Lung (tissue), 11 donors: ENCODE measurements at regions not wholly inside any gene's neighbourhood (a gene's known extent, or its start where the extent isn't known, plus 50 kb on each side); places are given as distances from the start of the nearest gene placed in this dataset.

ENCODE experiments used
- ATAC-seq: fragments of 200-7000 bp; cut with Tn5 transposase; one replicate; pipeline ENCODE4 v1.9.1; 2020; ENCODE audit warnings: moderate number of reproducible peaks; ENCODE audit not compliant: insufficient read depth, low FRiP score
- DNase-seq, 3 donors: peaks; one replicate each; pipeline ENCODE4 v3.0.0-alpha.2; 2013 to 2017
- H3K27ac ChIP-seq, 2 donors: one replicate each; pipeline ENCODE4 v1.5.1; 2013; ENCODE audit warnings: mild to moderate bottlenecking in 2 of 2, moderate library complexity in 2 of 2, control low read depth in 1 of 2, inconsistent platforms in 1 of 2, low read depth in 1 of 2, low read length in 1 of 2
- H3K27me3 ChIP-seq, 3 donors: one replicate each; pipeline ENCODE4 v1.5.1; 2013; ENCODE audit warnings: low read length in 2 of 3; ENCODE audit not compliant: control insufficient read depth in 3 of 3, insufficient read depth in 3 of 3
- H3K36me3 ChIP-seq, 4 donors: one replicate each; pipeline ENCODE4 v1.5.1; 2013; ENCODE audit warnings: low read length in 4 of 4, mild to moderate bottlenecking in 1 of 4, moderate library complexity in 1 of 4; ENCODE audit not compliant: control insufficient read depth in 4 of 4, insufficient read depth in 4 of 4
- H3K4me1 ChIP-seq, 5 donors: one replicate each; pipeline ENCODE4 v1.5.1; 2013; ENCODE audit warnings: low read length in 5 of 5, mild to moderate bottlenecking in 2 of 5, moderate library complexity in 1 of 5; ENCODE audit not compliant: control insufficient read depth in 5 of 5, insufficient read depth in 5 of 5
- H3K4me3 ChIP-seq: one replicate; pipeline ENCODE4 v1.5.1; 2013; ENCODE audit warnings: mild to moderate bottlenecking, control low read depth, moderate library complexity
- H3K9ac ChIP-seq, 2 donors: one replicate each; pipeline ENCODE4 v1.5.1; 2013; ENCODE audit warnings: low read length in 2 of 2, control low read depth in 1 of 2; ENCODE audit not compliant: insufficient read depth in 1 of 2
- H3K9me3 ChIP-seq, 4 donors: one replicate each; pipeline ENCODE4 v1.5.1; 2013; ENCODE audit warnings: low read length in 3 of 4, mild to moderate bottlenecking in 1 of 4, moderate library complexity in 1 of 4; ENCODE audit not compliant: control insufficient read depth in 4 of 4, insufficient read depth in 3 of 4
- WGBS, 2 donors: extraction: QIAGEN DNeasy Blood & Tissue Kit; methylation state at CpG; one replicate each; pipeline ENCODE4 v1.1.7; 2013; 5-methylcytosine and 5-hydroxymethylcytosine counted together
- TF ChIP-seq, protein P1 (sequence below): IDR thresholded peaks from 2 replicates; pipeline ENCODE4 v1.5.1; 2012; ENCODE audit warnings: mild to moderate bottlenecking; ENCODE audit errors: control extremely low read depth, extremely low read depth
- donor health status: control.
- donor health status: control.
- donor health status: Bipolar disorder and iron deficiency.
- donor health status: healthy.
- donor health status: DM: yes; HTN: yes; CAD: no.

DNA sequence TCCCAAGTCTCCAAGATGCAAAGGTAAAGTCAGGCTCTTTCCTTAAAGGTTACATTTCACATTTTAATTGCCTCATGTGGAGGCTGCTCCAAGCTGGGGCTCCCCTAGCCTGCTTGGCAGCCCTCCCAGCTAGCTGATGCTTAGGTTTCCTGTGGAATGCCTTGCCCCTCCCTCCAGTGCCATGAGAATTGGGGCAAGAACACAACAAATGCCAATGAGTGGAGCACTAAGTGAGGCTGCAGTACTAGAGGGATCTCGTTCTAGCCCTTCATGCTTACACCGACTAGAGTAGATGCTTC, 597.7 kb downstream of the MID1IP1 start:
- TF ChIP-seq, protein P1, sequence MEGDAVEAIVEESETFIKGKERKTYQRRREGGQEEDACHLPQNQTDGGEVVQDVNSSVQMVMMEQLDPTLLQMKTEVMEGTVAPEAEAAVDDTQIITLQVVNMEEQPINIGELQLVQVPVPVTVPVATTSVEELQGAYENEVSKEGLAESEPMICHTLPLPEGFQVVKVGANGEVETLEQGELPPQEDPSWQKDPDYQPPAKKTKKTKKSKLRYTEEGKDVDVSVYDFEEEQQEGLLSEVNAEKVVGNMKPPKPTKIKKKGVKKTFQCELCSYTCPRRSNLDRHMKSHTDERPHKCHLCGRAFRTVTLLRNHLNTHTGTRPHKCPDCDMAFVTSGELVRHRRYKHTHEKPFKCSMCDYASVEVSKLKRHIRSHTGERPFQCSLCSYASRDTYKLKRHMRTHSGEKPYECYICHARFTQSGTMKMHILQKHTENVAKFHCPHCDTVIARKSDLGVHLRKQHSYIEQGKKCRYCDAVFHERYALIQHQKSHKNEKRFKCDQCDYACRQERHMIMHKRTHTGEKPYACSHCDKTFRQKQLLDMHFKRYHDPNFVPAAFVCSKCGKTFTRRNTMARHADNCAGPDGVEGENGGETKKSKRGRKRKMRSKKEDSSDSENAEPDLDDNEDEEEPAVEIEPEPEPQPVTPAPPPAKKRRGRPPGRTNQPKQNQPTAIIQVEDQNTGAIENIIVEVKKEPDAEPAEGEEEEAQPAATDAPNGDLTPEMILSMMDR: no peak

DNA sequence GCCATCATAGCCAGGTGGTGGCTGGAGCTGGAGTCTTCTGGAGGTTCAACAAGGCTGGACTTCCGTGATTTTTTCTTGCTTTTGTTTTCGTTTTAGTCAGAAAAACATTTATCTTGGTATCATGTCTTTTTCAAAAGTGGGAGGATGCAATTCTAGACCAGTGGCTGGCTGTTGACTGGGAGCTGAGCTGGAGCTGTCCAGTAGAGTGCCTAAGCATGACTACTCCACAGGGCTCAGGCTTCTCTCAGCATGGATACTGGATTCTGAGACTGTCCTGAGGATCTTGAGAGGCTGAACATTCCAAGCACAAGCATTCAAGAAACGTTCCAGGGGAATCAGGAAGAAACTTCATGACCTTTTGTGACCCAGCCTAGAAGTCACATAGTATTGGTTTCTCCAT, 598.1 kb downstream of the MID1IP1 start:
- peaks cover 0 to 4% (median 0%) of the 10 kb centered on the region in 4 donors for H3K9me3 ChIP-seq
- H3K4me3 ChIP-seq: no peak overlapping the region
- 17 to 44% methylated on average over 3 of the region's 3 CpGs for WGBS, 2 donors
- no peak overlapping the region for H3K27ac ChIP-seq
- peaks cover 0 to 14% (median 2%) of the 10 kb centered on the region in 5 donors for H3K4me1 ChIP-seq
- no peak overlapping the region for H3K9ac ChIP-seq
- H3K27me3 ChIP-seq: peaks cover 0 to 21% (median 18%) of the 10 kb centered on the region in 3 donors
- ATAC-seq (no peak), DNase-seq (peak in 1 of 3 donors; percentile 20)
- TF ChIP-seq, protein P1: no peak
- H3K36me3 ChIP-seq: no peaks in the 10 kb centered on the region

More for the DNA sequence above, 597.7 kb downstream of the MID1IP1 start:
- Histone ChIP-seq H3K9me3 (peaks cover 0 to 4% (median 0%) of the 10 kb centered on the region in 4 donors), H3K36me3 (no peaks in the 10 kb centered on the region), H3K9ac (no peak overlapping the region), H3K27me3 (peaks cover 0 to 18% (median 18%) of the 10 kb centered on the region in 3 donors), H3K4me3 (no peak overlapping the region), H3K4me1 (peaks cover 0 to 14% (median 2%) of the 10 kb centered on the region in 5 donors), H3K27ac (no peak overlapping the region)
- peak; percentile 58 to 69 (median 62) for DNase-seq
- ATAC-seq: no peak
- WGBS, 2 donors: 59 to 62% methylated on average over 2 of the region's 2 CpGs

DNA sequence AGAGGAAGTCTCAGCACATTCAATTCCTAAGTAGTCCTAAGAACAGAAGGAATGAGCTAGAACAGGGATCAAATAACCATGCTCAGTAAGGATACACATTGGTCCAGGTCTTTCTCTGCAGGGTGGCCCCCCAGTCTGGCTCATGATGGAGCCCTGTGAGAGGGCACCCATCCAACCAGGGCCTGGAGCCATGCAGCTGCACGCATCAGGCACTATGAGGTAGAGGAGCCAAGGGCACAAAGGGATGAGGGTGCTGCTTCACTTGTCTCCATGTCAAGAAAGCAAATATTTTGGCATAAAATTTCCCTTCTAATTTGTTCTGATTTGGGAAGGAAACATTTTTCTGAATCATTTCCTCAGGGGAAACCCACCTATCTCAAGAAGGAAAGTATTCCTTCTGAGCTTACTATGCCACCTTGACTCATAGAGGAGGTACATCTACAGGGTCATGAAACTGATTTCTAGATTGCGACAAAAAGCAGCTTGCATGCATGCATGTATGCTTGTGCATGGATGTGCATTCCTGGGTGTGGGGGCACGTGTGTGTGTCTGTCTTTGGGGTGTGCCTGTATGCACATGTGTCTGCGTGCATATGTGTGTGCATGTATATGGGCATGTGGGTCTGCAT, 600.3 kb downstream of the MID1IP1 start:
- H3K4me3 ChIP-seq: no peak overlapping the region
- TF ChIP-seq, protein P1: no peak
- H3K27ac ChIP-seq: no peak overlapping the region
- H3K27me3 ChIP-seq: peaks cover 0 to 19% (median 17%) of the 10 kb centered on the region in 3 donors
- no peak for ATAC-seq
- DNase-seq: no peak
- H3K9me3 ChIP-seq: peaks cover 0 to 4% (median 0%) of the 10 kb centered on the region in 4 donors
- WGBS, 2 donors: 79 to 95% methylated on average over 4 of the region's 4 CpGs
- H3K9ac ChIP-seq: no peak overlapping the region
- H3K36me3 ChIP-seq: no peaks in the 10 kb centered on the region
- H3K4me1 ChIP-seq: peaks cover 0 to 14% (median 2%) of the 10 kb centered on the region in 5 donors

DNA sequence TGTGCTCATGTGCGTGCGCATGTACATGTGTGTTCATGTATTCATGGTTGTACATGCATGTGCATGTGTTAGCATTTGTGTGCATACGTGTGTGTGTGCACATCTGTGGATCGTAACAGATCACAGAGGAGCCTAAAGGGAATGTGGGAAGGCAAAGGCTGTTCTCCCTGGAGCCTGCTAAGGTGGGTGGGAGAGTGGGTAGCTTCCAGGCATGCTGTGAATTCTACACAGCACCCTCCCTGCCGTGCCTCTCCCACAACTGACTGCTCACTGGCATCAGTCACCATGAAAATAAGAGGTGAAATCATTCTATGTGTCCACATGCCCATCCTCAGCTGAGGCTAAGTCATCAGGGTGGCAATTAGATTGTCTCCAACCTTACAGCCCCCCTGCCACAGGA, 600.9 kb downstream of the MID1IP1 start:
- no peak overlapping the region for H3K9ac ChIP-seq
- H3K4me1 ChIP-seq: peaks cover 0 to 14% (median 2%) of the 10 kb centered on the region in 5 donors
- H3K4me3 ChIP-seq: no peak overlapping the region
- TF ChIP-seq, protein P1: no peak
- WGBS, 2 donors: 91 to 92% methylated on average over 5 of the region's 5 CpGs
- ATAC-seq (no peak), DNase-seq (no peak)
- H3K27ac ChIP-seq: no peak overlapping the region
- peaks cover 0 to 4% (median 0%) of the 10 kb centered on the region in 4 donors for H3K9me3 ChIP-seq
- no peaks in the 10 kb centered on the region for H3K36me3 ChIP-seq
- H3K27me3 ChIP-seq: peaks cover 0 to 17% (median 15%) of the 10 kb centered on the region in 3 donors
